GM19023 (cell line): ENCODE measurements at regions not wholly inside any gene's neighbourhood (a gene's known extent, or its start where the extent isn't known, plus 50 kb on each side); places are given as distances from the start of the nearest gene placed in this dataset.
"Not testable (repeated sequence)": the region's sequence is repeated elsewhere in the genome, so short reads cannot be mapped to it uniquely, and the experiment has no call there.

Experiments
- ATAC-seq: cut with Tn5 transposase; IDR thresholded peaks from one replicate; pipeline ENCODE4 v1.9.1; 2021; ENCODE audit warnings: mild to moderate bottlenecking, moderate library complexity; ENCODE audit not compliant: unreplicated experiment

DNA sequence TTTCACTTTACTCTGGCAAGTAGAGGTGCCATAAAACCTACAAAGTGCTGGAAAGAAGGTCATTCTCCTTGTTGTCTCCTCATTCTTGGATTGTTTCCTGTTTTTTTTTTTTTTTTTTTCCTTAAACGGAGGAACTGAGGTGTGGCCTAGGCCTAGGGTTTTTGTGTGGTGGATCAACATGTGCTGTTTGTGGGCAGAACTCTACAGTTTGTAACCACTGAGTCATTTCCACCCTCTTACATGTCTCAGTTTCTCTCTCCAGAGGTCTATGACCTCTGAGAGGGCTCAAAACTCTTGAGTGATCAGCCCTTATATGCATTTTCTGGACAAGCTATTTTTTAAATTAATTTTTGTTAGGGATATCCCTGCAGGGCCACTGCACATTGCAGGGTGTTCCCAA is 296.0 kb downstream of the PPP1R3A start:
- ATAC-seq = no peak

DNA sequence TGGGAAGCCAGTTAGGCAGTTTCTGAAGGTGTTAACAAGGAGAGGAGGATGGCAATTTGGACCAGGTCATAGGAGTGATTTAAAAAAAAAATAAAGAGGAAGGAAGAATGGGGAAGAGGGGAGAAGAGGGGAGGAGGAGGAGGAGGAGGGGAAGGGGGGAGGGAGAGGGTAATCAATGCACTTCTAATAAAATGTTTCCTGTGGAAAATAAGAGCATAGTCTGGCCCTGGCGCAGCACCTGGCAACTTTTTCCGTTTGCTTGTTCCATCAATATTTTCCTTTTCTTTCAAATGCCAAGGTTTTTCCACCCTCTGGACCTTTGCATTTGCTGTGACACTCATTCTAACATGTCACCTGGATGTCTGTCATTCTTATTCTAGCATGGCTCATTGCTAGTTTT is 308.2 kb downstream of the PPP1R3A start:
- no peak for ATAC-seq

DNA sequence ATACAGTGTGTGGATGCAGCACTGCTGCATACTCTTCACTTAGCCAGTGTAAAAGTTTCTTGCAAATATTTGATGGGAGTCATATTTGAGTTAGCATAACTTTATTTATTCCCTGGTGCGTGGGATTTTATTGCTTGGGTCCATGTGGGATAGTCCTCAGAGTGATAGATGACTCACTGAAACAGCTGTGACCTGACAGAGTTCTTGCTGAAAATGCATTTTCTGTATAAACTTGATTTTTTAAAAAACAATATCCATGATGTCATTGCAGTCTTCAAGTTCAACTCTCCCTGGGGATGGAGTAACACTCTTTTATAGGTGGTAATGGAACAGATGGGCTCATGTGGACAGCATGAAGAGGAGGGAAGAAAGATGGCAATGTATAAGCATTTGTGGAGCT is 310.0 kb downstream of the PPP1R3A start:
- ATAC-seq = no peak

DNA sequence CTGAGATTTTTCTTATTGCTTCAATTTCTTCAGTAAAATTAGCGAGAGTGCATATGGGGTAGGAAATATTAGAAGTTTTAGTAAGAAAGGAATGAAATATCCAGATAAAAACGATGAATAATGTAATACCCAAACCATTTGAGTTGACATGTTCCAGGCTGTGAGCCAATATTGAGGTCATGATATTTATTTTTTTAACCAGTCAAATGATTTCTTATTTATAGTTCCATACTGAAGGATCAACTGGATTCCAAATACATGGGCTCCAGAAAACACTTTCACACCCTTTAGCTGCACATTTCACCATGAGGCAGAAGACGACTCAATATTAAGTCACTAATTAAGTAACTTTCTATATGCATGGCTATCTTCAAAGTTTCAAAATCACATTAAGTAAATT is 312.5 kb downstream of the PPP1R3A start:
- ATAC-seq = no peak

DNA sequence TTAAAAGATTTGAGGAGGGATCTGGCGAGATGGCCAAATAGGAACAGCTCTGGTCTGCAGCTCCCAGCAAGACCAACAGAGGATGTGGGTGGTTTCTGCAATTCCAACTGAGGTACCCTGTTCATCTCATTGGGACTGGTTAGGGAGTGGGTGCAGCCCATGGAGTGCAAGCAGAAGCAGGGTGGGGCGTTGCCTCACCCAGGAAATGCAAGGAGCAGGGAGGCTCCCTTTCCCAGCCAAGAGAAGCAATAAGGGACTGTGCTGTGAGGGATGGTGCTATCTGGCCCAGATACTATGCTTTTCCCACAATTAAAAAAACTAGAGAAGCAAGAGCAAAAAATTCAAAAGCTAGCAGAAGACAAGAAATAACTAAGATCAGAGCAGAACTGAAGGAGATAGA is 318.4 kb downstream of the PPP1R3A start:
- ATAC-seq = not testable (repeated sequence)

DNA sequence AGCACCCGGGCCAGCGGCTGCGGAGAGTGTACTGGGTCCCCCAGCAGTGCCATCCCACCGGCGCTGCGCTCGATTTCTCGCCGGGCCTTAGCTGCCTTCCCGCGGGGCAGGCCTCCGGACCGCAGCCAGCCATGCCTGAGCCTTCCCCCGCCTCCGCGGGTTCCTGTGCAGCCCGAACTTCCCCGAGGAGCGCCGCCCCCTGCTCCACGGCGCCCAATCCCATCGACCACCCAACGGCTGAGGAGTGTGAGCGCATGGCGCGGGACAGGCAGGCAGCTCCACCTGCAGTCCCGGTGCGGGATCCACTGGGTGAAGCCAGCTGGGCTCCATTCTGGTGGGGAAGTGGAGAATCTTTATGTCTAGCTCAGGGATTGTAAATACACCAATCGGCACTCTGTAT is 325.4 kb downstream of the PPP1R3A start:
- not testable (repeated sequence) for ATAC-seq

DNA sequence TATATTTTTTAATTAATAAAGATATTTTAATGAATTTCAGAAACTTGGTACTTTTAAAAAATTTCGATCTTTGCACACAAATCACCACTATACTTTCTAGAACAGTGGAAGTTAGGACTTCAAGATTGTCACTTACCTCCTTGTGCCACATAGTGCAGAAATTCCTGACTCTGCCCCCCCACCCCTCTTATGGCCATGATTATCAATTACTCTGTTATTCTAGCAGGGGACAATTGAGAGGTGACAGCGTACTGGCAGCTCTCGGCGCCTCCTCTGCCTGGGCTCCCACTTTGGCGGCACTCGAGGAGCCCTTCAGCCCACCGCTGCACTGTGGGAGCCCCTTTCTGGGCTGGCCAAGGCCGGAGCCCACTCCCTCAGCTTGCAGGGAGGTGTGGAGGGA is 325.9 kb downstream of the PPP1R3A start:
- ATAC-seq = not testable (repeated sequence)

DNA sequence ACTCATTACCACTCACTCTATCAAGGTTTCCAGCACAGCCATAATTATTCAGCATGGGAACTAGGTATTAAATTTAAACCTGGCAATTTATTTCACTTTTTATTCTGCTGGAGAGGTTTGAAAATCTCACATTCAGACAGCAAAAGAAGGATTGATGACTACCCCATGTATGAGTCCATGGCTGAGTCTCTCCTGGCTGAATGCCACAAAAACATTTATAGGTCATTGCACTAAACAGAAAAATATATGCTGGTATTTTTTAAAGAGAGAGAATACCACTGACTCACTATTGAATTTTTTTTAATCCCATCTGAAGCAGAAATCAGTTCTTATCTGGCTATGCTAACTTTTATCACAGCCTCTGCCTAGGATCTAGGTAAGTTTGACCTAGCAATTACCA is 336.3 kb downstream of the PPP1R3A start:
- ATAC-seq = no peak

DNA sequence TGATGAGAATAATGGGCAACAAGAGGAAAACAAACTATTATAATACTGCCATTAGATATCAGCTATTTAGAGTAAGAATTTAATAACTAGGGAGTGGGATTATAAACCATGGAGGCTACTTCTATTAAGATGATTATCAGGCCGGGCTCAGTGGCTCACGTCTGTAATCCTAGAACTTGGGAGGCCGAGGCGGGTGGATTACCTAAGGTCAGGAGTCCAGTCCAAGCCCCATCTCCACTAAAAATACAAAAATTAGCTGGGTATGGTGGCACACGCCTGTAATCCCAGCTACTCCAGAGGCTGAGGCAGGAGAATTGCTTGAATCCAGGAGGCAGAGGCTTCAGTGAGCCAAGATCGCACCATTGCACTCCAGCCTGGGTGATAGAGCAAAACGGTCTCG is 355.6 kb downstream of the PPP1R3A start:
- ATAC-seq = not testable (repeated sequence)

DNA sequence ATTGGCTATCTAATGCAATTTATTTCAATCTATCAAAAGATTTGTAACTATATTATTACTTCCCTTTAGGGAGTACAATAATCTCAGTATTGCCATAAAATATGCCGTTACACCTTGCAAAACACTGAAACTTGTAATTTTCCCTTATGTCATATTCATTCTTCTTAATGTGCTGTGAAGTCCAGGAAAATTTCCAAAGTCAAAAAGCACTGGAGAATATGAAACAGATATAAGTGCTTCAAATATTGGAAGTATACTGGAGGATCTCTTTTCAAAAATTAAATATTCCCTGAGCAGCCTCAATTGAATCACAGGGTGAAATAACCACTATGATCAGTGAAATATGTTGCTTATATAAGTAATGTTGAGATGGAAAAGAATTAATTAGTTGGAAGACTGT is 356.0 kb downstream of the PPP1R3A start:
- no peak for ATAC-seq

DNA sequence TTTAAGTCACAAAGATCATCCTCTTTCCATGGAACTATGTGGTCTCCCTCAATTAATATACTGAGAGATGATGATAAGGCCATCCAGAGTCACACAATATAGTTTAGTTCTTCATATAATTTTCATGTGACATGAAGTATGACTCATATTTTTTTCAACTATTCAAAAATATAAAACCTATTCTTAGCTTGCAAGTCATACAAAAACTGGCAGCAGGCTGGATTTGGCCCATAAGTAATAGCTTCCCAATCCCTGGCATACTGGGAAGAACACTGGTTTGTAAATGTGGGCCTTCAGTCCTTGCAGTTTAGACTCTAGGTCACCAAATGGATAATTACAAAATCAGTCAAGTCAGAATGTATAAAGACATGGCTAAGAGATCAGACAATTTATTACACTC is 356.6 kb downstream of the PPP1R3A start:
- no peak for ATAC-seq

DNA sequence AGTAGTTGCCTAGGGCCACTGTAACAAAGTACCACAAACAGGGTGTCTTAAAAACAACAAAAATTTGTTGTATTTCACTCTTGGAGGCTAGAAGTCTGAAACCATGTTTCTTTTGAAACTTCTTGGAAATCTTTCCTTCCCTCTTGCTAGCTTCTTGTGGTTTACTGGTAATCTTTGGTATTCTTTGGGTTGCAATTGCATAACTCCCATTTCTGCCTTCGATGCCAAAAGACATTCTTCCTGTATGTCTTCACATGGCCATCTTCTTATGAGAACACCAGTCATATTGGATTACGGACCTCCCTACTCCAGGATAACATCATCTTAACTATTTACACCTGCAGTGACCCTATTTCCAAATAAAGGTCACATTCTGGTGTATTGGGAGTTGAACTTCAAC is 357.4 kb downstream of the PPP1R3A start:
- ATAC-seq = no peak

DNA sequence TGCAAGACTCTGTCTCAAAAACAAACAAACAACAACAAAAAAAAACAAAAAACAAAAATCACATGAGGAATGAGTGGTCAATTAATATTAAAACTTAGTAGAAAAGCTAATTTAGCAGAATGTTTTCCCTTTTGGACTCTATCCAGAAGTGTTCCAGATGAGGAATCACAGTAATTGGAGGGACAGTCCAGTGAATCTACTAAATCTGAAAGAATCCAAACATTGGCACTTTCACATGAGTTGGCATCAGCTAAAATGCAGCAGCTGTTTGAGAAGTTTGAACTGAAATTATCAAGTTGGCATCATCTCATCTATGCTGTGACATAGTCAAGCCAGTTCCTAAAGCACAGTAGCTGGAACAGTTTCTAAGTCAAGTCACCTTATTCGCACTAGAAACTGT is 367.8 kb downstream of the PPP1R3A start:
- ATAC-seq = no peak

DNA sequence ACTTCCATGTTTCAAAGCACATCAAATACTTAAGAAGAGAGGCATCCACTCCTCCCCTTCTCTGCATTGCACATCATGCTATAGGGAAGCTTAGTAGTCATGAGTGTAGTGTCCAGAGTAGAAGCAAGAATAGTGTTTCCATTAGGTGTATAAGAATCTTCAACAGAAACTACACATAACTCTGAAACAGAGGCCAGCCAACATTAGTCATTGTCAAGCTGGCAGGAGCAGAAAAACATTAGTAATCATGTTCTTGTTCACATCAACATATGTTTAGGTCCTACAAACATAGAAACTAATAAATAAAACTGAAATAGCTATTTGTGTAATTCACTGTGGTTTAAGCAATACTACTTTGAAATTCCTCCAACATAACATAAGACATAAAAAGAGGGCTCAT is 370.2 kb downstream of the PPP1R3A start:
- no peak for ATAC-seq

DNA sequence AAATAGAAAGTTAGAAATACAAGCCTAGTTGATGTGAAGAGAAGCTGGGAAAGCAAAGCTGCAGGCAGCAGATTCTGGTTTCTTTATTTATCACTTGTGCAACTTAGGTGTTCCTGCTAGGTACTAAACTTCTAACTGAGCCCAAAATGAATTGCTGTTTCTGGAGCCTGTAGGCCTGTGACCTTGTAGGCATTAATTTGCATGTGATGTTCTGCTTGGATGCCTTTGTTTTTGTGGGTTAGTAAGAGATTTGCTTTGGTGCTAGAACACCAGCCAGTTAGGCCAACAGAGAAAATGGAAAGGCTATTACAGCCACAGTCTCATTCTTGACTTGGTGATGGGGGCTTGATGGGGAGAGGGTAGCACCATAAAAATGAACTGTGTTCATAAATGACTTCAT is 370.7 kb downstream of the PPP1R3A start:
- ATAC-seq = no peak

DNA sequence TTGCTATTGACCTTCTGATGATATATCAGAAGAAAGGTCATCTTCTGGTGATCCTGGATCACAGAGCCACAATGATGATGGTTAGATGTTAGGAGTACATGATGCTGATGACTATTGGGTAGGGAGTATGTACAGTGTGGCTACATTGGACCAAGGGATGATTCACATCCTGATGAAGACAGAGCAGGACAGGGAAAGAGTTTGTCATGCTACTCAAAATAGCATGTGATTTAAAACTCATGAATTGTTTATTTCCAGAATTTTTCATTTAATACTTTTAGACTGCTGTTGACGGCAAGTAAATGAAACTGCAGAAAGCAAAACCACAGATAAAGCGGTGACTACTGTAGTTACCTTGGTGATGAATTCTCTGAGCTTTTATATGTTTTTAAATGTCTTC is 397.3 kb downstream of the PPP1R3A start:
- ATAC-seq = no peak

DNA sequence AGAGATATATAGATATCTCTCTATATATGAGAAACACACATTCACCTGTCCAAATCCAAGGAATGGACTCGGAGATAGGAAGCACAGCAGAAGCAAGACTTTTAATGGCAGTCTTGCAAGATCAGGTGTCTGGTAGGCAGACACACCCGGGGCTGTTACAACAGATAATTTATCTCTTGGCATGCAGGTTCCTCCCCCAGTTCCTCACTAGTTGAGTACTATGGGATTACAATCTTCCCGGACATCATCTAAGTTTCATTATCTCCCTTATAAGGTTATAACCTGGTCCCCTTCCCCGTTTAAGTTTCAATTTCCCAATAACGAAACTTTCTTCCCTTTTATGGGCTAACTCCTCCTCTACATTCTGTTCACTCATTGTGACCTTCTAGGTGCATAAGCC is 399.3 kb downstream of the PPP1R3A start:
- ATAC-seq = no peak

DNA sequence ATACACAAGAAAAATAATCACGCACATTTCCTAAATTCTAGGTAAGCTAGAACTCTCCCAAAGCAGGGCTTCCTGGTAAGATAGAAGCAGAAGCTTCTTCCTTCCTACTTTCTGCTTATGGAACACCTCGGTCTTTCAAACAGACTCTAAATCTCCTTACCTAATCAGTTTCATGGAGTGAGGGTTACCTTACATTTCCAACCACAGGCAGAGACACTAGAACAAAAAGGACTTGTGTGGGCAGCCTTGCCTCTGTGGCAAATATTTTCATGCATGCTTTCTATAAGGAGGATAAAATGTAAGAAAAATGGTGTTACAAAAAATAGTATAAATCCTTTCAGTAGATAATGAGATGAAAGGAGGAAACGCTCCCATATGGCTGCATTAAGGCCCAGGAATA is 386.3 kb upstream of the SMIM30 start:
- ATAC-seq = no peak

DNA sequence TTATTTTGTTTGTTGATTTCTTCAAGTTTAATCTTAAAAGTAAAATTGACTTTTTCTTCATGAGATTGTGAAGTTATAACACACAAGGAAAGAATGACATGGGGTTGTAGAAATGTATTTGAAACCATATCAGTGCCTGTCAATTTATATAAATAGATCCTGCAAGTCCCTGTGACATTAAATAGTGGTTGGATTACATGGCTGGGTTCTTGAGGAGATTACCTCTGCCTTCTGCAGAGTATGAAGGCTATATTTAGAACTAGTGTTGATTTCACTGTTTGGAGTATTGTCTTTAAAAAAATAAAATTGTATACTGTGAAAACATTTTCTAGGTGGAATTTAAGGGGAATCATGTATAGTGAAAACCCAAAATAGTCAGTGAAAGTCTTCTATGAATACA is 385.8 kb upstream of the SMIM30 start:
- ATAC-seq = no peak

DNA sequence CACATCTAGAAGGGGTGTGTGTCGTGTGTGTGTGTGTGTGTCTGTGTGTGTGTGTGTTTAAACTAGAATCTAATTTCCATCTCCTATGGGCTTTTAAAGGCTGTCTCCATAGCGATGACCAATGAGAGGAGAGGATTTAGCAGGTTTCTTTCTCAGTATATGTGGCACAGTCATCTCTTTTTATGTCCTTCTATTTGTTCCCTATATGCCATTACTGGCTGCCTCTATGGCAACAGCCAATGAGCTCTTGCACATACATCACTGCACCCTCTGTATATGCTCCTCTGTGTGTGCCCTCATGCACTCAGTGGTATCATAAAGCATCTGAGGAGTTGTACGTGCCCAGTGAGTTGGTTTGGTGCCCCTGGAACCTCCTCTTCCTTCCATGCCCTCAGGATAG is 378.2 kb upstream of the SMIM30 start:
- ATAC-seq = not testable (repeated sequence)

DNA sequence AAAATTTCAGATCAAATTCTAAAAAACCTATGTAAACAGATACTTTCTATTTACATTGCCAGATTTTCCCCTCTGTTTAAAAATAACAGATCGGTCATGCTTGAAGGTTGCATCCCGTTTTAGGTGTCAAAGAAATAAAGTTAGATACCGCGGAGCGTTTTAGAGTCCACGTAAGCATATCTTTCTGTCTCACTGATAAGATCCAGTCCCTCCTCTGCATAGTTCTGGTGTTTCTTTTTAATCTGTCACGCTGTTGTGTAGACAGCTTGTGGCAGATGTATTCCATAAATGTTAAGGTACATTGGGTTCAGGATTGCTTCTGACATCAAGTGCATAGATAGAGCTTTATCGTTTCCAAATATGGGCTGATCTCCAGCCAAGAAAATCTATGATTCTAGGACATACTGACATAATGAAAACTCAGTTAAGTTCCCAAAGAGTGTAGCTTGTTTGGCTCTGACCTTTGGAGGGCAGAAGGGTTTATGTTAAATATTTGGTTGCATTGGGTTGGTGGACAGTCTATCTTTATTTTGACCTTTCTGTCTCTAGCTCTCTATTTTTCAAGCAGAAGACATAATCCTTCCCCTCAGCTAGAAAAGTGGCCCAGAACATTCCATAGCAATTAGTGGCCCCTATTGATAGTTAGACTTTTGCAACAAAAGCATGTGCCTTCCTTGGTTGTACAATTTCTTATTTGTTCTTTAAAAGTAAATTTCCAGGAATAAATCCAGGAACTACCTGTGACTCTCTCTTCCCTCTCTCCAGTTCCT is 376.6 kb upstream of the SMIM30 start:
- ATAC-seq = not testable (repeated sequence)

DNA sequence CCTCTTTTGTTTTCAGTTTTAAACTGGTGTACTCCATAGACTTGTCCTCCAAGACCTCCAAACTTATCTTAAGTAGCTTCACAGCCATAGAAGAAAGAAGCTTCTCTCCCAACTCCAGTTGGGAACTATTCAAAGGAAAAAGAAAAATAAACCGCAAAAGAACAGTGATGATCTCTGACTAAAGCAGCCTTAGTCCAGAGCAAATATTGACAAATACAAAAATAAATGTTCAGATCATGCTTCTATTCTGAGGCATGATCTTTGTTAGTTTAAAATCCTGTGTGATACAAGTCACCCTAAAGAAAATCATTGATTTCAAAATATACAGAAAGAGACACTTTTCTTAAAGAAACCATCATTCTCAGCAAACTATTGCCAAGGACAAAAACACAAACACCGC is 373.0 kb upstream of the SMIM30 start:
- ATAC-seq = no peak
